Inflammatory macrophage treated with lipopolysaccharide for 1 hour (primary cell): ENCODE measurements at regions not wholly inside any gene's neighbourhood (a gene's known extent, or its start where the extent isn't known, plus 50 kb on each side); places are given as distances from the start of the nearest gene placed in this dataset.

Source experiments
- DNase-seq, 2 donors: peaks; one replicate each; pipeline ENCODE4 v3.0.0-alpha.2; 2020 to 2022

DNA sequence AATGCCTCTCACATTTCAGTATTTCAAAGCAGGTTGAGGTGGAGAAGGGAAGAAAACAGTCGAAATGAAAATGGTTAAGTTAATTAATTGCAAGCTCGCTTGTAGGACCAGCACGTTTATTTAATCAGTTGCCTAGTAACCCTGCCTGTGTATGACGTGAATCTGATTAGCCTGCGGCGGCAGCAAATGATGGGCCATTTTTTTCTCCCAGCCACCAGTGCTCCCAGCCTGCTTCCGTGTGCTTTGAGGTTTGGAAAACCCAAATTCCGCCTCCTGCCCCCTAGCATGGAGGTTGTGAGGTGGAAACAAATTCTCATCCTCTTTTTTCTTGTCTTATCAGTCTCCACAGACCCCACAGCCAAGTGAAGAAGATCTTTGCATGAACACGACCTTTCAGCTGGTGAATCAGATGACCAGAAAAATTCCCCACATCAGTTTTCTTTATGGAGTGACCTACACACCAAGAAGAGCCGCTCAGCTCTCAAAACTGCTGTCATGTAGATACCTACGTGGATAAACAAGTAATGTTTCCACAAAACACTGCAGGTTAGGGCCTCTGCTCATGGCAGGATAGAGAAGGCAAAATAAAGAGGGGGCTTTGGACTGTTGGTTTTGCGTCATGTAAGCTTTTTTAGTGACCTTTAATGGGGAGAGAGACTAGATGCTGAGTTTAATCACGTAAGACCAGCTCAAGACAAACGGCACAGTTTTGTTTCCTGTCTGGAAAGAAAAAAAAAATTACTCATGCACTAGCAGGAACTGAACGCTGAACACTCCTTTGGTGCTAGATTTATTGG lies 572.9 kb upstream of the NOX3 start:
- DNase-seq = no peak

DNA sequence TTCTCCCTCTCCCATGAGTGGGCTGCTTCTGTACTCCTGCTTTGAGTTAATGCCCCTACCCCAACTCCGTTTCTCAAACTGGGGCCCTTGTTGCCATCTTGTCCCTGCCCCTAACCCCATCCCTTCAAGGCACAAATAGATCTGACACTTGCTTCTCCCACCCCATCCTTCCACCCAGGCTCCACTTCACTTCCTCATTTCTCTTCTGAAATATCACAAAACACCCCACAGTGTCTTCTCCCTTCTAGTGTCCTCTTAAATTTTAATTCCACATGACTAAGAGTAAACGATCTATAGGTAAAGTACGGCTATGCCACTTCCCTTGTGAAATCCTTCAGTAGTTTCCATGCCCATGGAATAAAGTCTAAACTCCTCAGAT lies 571.6 kb upstream of the NOX3 start:
- DNase-seq = peak in 1 of 2 donors; percentile 4

DNA sequence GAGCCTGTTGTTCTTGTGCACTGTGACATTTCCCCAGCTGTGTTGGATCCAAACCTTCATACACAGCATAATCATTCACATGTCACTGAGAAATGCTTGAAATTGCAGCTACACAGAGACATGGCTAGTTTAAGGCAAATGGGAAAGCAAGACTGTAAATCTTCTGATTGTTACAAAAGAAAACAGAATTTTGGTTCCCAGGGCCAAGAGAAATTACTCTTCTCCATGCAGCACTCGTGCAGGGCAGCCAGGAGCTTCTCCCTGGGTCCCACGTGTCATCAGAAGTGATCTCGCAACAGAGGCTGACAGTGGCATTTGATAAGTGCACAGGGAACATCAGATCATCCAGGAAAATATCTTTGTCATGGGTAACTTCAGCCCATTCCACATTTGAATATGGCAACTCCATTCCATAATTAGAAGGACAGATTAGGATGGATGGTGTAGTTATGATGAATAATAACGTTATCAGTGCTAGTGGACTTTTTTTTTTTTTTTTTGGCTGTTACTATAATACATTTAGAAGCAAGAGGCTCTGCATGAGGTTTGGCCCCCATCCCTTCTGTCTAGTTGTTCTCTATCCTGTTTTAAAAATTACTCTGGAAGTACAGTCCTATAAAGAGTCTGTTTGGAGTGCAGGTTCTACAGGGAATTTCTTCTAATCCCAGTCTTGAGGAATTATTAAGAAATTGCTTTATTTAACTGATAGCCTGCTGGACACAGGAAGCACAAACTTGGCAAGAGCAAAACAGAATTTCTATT lies 571.0 kb upstream of the NOX3 start:
- no peak for DNase-seq

DNA sequence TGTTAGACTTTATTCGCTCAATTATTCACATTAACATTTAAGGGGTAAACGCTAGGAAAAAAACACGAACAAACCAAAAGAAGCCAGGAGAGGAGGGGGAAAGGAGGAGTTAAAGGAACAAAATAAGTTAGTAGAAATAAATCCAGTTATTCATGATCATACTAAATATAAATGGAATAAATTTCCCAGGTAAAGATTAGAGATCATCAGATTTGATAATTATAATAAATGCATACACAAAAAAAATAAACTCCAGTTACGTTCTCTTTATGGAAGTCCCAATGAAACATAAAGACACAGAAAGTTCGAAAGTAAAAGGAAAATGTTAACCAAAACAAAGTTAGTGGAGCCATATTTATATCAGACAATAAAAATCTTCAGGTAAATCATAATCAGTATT lies 568.7 kb upstream of the NOX3 start:
- no peak for DNase-seq

DNA sequence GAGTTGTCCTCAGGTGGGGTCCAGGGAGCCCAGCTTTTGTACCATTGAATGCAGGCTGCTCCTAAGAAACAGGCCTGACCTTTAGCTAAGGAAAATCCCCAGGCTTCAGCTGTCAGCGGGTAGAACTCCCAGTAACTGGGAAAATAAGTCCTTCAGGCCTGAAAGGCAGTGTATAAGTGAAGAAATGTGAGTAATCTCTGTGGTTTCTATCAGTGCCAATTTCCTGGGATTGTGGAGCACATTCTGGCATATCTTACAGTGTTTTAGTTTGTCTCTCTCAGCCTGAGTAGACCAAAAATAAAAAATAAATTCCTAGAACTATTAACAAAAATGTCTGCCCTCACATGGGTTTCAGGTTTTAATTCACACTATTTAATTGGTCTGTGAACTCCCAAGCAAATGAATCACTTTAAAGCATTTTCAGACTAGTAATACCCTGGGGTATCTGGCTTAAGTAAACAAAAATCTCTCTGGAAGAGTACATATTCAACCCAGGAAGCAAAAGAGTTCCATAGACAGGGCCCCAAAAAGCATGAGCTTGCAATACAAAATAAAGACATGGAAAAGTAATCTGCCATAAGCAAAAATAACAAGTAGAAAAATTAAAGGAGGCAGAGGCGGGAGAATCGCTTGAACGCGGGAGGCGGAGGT lies 566.2 kb upstream of the NOX3 start:
- no peak for DNase-seq

DNA sequence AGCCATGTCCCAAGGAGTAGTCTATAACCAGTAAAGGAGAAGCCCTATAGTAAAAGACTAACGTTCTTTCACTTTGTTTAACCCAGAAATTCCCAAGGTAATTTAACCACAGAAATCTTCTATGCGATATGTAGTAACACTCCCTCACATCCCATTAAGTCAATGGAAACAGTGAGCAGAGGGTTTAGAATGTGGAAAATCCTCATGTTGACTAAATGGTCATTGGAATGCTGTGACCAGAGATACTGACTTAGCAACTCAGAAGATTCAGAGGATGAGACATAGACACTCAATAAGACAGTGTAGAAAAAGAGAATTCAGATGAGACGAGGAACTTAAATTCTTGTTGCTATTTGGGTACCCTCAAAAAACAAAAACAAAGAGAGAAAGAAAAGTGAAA lies 562.2 kb upstream of the NOX3 start:
- DNase-seq = no peak

DNA sequence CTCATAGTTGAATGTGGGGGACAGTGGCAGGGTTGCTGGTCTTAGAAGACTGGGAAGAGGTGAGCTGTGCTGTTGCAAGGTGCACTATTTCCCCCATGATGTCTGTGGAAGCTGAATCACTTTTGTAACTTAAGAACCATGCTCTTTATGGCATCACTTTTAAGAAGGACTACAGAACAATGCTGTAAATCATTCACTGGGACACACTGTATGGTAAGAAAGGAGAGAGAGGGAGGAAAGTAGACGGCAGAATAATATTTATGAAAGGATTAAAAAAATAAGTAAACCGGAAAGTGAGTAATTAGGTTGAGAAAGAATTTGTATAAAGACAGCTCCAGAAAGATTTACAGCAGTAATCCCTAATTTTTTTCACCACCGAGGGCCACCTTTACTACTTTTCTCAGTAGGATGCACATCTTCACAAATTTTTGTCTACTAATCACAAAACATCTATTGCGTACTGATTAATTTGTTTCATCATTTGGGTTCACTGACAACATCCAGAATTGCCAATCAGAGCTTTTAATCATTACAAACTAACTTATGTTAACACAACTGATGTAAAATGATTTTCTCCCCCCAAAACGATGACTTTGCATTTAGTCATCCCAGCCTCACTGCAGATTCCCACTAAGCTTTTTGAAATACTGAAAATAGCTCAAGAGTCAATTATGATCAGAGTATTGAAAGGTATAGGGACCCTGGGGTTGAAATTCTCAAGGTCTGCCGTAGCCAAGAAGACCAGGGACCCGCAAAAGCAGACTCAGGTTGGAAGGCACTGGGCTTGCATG lies 560.7 kb upstream of the NOX3 start:
- no peak for DNase-seq

DNA sequence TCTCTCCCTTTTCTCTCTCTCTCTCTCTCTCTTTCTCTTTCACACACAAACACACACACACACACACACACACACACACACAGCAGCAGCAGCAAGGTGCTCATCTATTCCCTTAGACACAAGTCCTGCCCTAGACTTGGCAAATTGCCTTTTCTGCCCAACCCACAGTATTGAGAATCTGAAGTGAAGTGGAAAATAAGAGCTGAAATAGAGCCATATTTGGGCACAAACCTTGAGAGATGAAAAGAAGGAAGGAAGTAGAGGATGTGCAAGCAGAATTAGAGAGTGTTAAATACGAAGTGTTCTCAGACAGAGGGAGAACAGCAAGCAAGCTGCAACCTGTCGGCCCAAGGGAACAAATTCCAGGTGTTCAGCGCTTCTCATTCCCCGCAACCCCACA lies 557.5 kb upstream of the NOX3 start:
- no peak for DNase-seq

DNA sequence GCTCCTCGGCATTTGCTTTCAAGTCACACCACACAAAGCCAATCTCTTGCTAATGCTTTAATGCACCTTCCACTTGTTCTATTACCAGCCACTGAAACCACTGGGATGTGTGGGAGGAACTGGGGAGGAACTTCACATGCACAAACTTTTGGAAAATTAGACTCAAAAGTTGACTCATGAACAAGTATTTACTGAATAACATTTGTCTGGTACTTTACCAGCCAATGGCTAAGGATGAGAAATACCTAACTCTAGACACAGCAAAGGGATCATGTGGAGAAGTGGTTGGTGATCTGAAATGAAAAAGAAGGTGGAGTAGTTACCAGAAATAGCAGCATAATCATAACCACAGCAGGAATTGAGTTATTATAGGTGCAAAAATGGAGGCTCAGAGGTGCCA lies 554.0 kb upstream of the NOX3 start:
- DNase-seq = peak in 1 of 2 donors; percentile 13

DNA sequence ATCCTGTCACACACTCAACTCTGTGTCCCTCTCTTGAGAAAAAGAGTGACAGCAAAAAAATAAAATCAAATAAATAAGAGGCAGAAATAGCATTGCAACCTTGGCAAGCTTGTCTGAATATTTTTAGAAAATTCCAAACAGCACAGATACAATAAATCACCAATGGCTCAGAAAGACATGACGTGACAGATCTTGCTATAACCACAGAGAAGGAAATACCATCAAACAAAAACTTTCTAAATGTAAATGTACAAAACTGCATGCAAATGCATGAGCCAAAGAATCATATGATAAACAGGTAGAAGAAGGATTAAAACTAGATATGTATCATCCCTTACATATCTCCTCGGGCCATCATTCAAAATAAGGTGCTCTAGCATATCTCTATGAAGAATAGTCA lies 549.2 kb upstream of the NOX3 start:
- DNase-seq = no peak

DNA sequence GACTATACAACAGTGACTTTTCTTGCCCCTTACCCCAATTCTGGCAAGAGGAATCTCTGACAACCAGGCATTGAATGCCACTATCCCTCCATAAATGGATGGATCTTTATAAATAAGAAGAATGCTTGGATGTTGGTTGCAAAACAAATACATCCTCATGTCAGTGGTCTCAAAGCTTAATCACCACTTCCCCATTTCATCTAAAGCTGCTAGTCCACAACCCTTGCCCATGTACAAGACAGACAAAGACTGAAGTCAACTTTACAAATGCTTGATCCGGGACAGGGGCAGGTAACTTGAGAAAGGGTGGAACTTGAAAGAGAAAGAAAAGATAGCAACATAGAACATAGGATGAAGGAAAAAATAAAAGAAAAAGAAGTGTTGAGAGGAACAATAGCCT lies 540.5 kb upstream of the NOX3 start:
- DNase-seq = no peak

DNA sequence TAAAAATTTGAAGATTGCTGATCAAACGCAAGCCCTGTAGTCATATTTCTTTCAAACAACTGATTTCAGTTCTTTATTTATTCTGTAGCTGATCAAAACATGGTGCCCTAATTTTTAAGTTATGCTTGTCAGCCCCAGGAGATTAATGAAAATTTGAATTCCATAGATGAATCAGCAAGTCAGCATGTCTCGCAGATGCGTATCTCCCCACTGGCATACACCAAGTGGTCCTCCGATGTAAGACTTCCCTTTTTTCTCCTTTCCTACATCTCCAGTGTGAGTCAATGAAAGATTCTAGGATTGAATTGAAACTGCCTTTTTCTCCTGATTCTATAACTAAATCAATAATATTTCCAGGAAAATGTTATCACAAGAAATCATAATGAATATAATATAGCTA lies 539.6 kb upstream of the NOX3 start:
- DNase-seq = no peak

DNA sequence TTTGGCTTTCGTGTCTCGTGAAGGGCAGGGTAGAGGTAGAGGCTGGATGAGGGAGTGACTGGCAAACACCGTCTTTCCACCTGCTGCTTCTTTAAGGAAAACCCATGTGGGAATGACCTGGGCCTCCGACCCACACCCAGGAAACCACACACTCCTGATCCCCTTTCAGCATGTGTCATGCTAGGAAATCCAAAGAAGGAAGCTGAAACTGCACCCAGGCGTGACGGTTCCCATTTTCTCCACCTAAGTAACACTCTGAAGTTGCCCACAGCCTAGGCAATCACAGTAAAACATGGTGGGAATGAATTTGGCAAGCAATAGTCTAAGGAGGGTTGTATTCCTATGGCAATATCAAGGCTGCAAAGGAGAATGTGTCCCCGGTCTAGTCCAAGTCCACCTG lies 538.4 kb upstream of the NOX3 start:
- peak; percentile 32 to 47 for DNase-seq

DNA sequence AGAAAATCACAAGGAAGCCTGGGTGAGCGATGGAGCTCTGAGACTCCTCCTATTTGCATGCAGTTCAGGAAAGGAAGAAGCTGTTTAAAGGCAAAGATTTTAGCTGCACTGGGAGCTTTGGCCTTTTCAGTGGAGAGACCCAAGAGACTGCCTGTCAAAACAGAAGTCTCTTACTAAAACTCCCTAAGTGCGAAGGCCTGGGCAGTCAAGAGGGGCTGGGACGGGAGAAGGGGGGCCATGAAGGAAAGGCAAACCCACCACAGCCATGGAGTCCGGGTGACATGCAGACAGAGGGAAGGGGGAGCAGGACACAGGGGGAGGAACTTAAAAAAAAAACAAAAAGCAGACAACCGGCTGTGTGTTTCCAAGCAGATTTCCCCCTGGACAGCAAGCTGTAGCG lies 537.6 kb upstream of the NOX3 start:
- no peak for DNase-seq

DNA sequence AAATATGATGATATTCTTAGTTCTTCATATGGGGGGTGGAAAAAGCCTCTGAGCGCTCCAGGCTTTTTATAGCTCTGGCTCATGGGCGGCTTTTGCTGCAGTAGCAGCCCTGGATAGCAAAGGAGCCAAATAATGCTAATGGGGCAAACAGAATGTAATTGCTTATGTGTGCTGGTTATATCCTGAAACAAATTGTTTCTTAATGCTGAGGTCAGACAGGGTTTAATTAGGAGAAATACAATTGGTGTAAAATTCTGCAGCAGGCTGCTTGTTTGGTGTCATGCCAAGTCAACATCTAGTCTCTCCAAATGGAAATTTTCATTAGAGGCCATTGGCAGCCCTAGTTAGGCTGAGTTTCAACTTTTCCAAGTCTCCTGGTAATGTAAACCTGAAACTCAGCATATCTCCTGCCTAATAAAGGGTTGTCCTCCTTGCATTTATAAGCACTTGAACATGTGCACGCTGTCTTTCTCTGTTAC lies 530.1 kb upstream of the NOX3 start:
- DNase-seq = no peak

DNA sequence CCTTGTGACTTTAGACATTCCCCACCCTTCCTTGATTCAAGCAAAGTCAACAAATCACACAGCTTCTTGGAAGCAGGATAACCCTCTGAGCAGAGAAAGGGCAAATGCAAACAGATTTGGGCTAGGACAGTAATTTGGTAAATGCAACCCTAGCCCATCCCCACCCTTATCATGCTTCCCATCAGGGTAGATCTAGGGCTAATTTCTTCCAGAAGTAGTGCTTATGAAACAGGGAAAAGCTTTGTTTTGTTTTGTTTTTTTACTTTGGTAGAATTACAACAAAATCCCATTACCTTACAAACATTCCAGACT lies 525.1 kb upstream of the NOX3 start:
- DNase-seq = no peak

DNA sequence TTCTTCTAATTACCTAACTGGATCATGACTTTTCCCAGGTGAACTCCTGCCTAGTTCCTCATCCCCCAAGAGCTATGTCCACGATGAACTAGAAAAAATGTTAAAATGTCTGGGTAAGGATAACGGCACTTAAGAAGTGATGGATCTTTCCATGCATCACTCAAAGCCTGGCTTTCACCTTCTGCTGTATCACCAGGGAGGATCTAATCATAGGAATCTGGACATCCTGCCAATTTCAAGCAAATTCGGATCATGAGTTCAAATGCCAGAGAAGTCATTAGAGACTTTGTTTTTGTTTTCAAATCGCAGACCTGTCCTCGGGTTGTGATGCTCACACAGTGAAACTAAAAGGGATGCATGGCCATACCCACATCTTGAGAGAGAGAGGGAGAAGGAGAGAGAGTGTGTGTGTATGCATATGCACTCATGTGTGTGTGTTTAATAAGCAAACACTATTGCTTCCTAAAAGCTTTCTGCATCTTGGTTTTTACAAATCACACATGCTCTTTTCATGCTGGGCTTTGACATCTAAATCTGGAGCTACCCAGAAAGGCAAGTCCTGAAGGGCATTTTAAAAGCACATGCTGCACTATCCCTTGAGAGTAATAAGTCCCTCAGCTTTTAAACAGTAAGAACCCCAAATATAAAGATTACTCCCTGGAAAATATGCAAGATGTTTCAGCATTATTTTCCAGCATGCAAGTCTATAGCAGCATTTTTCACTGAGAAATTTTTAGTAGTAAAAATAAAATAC lies 524.6 kb upstream of the NOX3 start:
- no peak for DNase-seq

DNA sequence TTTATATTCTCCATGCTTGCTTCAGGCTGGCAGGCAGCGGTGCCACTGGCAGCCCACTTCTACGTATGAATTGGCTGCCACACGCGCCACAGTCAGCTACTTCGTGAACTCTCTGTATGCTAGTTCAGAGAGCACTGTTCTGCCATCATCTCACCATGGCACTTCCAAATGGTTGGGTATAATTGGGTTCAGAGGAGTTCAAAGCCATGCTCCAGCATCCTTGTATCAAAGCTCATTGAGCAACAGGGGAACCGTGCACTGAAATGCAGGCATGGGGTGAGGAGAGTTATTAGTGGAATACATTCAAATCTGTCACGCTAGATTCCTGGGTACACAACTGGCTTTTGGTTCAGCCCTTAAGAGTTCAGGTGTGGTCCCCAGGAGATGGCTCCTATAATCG lies 519.9 kb upstream of the NOX3 start:
- DNase-seq = no peak

DNA sequence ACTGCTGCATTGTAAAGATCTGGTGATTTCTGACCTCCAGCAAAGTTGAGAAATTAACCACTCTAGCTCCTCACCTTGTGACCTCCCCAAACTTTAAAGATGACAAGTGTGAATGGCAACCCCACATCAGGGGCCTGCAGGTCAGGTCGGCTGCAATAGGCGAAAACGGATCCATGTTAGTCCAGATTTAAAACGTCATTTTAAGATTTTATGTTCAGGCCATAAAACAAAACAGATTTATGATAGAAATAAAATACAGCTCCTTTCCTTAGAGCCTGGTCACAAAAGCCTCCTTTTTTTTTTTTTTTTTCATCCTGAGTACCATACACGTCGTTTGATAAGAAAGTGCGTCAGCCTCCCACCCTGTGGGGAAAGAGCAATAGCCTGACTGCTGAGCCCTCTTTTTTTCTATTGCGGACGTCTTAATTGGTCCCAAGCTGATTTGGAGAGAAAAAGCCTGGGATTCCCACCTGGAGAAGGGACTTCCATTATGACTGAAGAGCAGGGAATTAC lies 519.2 kb upstream of the NOX3 start:
- no peak for DNase-seq

DNA sequence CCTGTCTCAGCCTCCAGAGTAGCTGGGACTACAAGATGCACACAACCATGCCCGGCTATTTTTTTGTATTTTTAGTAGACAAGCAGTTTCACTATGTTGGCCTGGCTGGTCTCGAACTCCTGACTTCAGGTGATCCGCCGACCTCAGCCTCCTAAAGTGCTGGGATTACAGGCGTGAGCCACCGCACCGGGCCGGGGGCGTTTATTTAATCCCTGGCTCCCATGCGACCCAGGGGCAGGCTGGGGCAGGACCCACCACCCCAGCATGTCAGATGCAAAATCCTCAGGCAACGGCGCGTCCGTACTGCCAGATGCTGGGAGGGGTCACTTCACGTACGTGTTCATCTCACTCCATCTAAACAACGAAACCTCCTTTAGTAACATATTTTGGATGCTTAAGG lies 518.7 kb upstream of the NOX3 start:
- DNase-seq = no peak

DNA sequence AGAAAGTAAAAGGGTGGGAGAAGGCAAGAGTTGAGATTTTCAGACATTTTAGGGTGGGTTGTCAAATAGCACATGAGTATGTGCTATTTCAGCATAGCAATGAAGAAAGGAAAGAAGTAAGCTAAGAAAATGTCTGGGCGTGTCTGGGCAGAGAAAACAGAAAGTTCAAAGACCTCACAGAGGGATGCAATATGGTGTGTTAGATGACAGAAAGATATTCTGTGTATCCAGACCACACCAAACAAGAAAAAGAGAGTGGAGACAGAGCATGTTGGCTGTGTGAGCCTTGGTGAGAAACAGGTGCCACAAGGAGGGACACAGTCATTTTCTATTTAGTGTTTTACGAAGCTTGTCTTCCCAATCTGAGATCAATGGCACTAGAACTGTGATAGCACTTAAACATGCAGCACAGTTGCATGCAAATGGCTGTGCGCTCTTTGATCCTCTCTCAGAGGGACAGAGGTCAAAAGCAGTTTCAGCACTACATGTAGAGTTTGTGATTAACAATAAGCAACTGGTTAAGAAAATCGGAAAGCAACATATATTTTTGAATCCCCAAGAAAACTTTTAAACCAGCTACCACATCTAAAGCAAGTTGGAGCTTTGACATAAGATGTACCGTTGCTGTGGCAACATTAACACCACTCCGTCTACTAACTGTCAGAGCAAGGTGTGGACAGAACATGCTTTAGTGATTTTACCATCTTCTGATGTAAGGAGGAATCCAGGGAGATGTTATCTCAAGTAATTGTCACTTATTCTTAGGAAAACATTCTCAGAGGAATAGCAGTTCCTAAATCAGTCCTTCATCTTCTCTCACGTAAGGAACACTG lies 515.5 kb upstream of the NOX3 start:
- no peak for DNase-seq
